ENCODE measurements at regions not wholly inside any gene's neighbourhood (a gene's known extent, or its start where the extent isn't known, plus 50 kb on each side); places are given as distances from the start of the nearest gene placed in this dataset.

GRCh38 chr17:70499067-70499786 lies 329.9 kb downstream of the KCNJ2 start:
- no peak for TF ChIP-seq CTCF (IDR thresholded peaks at IDR 0.05)
- TF ChIP-seq POLR2A (IDR thresholded peaks at IDR 0.05): no peak
- no peak for TF ChIP-seq EP300 (IDR thresholded peaks at IDR 0.05)

Data from ovary (tissue), 3 donors.